OCI-LY3 (cell line): ENCODE measurements at regions not wholly inside any gene's neighbourhood (a gene's known extent, or its start where the extent isn't known, plus 50 kb on each side); places are given as distances from the start of the nearest gene placed in this dataset.

Experiments used
- H2AFZ ChIP-seq: fragments of 200-600, 300-600 bp; shearing (Covaris generic); 2 replicates; pipeline ENCODE4 v1.6.0; 2014; ENCODE audit warnings: antibody characterized with exemption, low read depth, low read length
- H3K27ac ChIP-seq: fragments of 200-600, 300-600 bp; sonication (generic); 2 replicates; pipeline ENCODE4 v1.5.1; 2014; ENCODE audit warnings: mild to moderate bottlenecking, low read length, moderate library complexity, mixed read lengths
- H3K27me3 ChIP-seq: fragments of 200-600, 300-600 bp; sonication (generic); 2 replicates; pipeline ENCODE4 v1.6.1; 2014; ENCODE audit warnings: low read depth, low read length, mixed read lengths
- H3K36me3 ChIP-seq: fragments of 200-600, 300-600 bp; sonication (generic); replicated peaks from 2 replicates; pipeline ENCODE3; 2014; ENCODE audit warnings: low read depth, low read length, mixed read lengths
- H3K4me1 ChIP-seq: fragments of 300-600, 200-600 bp; sonication (generic); 2 replicates; pipeline ENCODE4 v1.6.1; 2014; ENCODE audit warnings: low read length, mixed read lengths
- H3K4me2 ChIP-seq: fragments of 200-600, 300-600 bp; sonication (generic); 2 replicates; pipeline ENCODE4 v1.6.1; 2014; ENCODE audit warnings: low read length, mixed read lengths
- H3K4me3 ChIP-seq: fragments of 300-600, 200-600 bp; sonication (generic); 2 replicates; pipeline ENCODE4 v1.5.1; 2014; ENCODE audit warnings: antibody characterized with exemption, mild to moderate bottlenecking, low read length, moderate library complexity
- H3K79me2 ChIP-seq: fragments of 300-600, 200-600 bp; shearing (Covaris generic); 2 replicates; pipeline ENCODE4 v1.6.1; 2014; ENCODE audit warnings: mild to moderate bottlenecking, low read length, mixed read lengths
- H3K9ac ChIP-seq: fragments of 300-600, 200-600 bp; shearing (Covaris generic); 2 replicates; pipeline ENCODE4 v1.6.0; 2014; ENCODE audit warnings: mild to moderate bottlenecking, low read length, moderate library complexity
- H3K9me3 ChIP-seq: fragments of 200-600, 300-600 bp; shearing (Covaris generic); 2 replicates; pipeline ENCODE4 v1.6.1; 2014; ENCODE audit warnings: low read length, mixed read lengths; ENCODE audit not compliant: insufficient read depth
- H4K20me1 ChIP-seq: fragments of 200-600, 300-600 bp; sonication (generic); 2 replicates; pipeline ENCODE4 v1.6.1; 2016; ENCODE audit warnings: low read length, mixed read lengths; ENCODE audit not compliant: insufficient read depth
- EZH2phosphoT487 ChIP-seq: fragments of 200-600 bp; shearing (Covaris generic); IDR thresholded peaks from 2 replicates; pipeline ENCODE4 v1.6.1; 2018; ENCODE audit warnings: antibody characterized with exemption, mixed run types, low read depth
- TF ChIP-seq, protein P1 (sequence below): fragments of 200-600, 300-600 bp; sonication (generic); IDR thresholded peaks from 2 replicates; pipeline ENCODE4 v1.5.1; 2014; ENCODE audit warnings: antibody characterized with exemption, low read length, low read depth

- Histone ChIP-seq H2AFZ (no peak overlapping the region), H4K20me1 (no peaks in the 10 kb centered on the region), H3K9ac (no peak overlapping the region), H3K36me3 (no peaks in the 10 kb centered on the region), H3K9me3 (peaks cover 7% of the 10 kb centered on the region; the same call in 1 of the 2 replicates), H3K4me3 (no peak overlapping the region), H3K27me3 (no peaks in the 10 kb centered on the region), H3K79me2 (no peaks in the 10 kb centered on the region), H3K4me1 (no peaks in the 10 kb centered on the region), H3K4me2 (no peak overlapping the region), H3K27ac (no peak overlapping the region)
- TF ChIP-seq, protein P1, sequence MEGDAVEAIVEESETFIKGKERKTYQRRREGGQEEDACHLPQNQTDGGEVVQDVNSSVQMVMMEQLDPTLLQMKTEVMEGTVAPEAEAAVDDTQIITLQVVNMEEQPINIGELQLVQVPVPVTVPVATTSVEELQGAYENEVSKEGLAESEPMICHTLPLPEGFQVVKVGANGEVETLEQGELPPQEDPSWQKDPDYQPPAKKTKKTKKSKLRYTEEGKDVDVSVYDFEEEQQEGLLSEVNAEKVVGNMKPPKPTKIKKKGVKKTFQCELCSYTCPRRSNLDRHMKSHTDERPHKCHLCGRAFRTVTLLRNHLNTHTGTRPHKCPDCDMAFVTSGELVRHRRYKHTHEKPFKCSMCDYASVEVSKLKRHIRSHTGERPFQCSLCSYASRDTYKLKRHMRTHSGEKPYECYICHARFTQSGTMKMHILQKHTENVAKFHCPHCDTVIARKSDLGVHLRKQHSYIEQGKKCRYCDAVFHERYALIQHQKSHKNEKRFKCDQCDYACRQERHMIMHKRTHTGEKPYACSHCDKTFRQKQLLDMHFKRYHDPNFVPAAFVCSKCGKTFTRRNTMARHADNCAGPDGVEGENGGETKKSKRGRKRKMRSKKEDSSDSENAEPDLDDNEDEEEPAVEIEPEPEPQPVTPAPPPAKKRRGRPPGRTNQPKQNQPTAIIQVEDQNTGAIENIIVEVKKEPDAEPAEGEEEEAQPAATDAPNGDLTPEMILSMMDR = no peak
- TF ChIP-seq EZH2phosphoT487 = no peak
These were observed 165.1 kb upstream of the SLC30A5 start for GRCh38 chr5:68928617-68929302.

GRCh38 chr5:68930139-68930538, 163.7 kb upstream of the SLC30A5 start:
- peaks cover 7% of the 10 kb centered on the region; the same call in 1 of the 2 replicates for H3K9me3 ChIP-seq
- no peak overlapping the region for H3K4me2 ChIP-seq
- no peaks in the 10 kb centered on the region for H4K20me1 ChIP-seq
- no peaks in the 10 kb centered on the region for H3K36me3 ChIP-seq
- H3K4me1 ChIP-seq = no peaks in the 10 kb centered on the region
- no peak overlapping the region for H3K4me3 ChIP-seq
- H3K9ac ChIP-seq = no peak overlapping the region
- TF ChIP-seq, protein P1 = no peak
- H3K27me3 ChIP-seq = no peaks in the 10 kb centered on the region
- no peak overlapping the region for H2AFZ ChIP-seq
- no peak overlapping the region for H3K27ac ChIP-seq
- H3K79me2 ChIP-seq = no peaks in the 10 kb centered on the region

GRCh38 chr5:68932830-68933434, 160.9 kb upstream of the SLC30A5 start:
- H3K4me1 ChIP-seq = no peaks in the 10 kb centered on the region
- H3K27ac ChIP-seq = no peak overlapping the region
- H3K79me2 ChIP-seq = no peaks in the 10 kb centered on the region
- H2AFZ ChIP-seq = no peak overlapping the region
- peaks cover 7% of the 10 kb centered on the region; the same call in 1 of the 2 replicates for H3K9me3 ChIP-seq
- H3K36me3 ChIP-seq = no peaks in the 10 kb centered on the region
- TF ChIP-seq, protein P1 = no peak
- TF ChIP-seq EZH2phosphoT487 = no peak
- no peaks in the 10 kb centered on the region for H4K20me1 ChIP-seq
- H3K9ac ChIP-seq = no peak overlapping the region
- H3K4me2 ChIP-seq = no peak overlapping the region
- H3K4me3 ChIP-seq = no peak overlapping the region
- no peaks in the 10 kb centered on the region for H3K27me3 ChIP-seq

GRCh38 chr5:68942169-68942568, 151.6 kb upstream of the SLC30A5 start:
- Histone ChIP-seq H3K4me1 (no peaks in the 10 kb centered on the region), H3K4me3 (no peak overlapping the region), H3K36me3 (no peaks in the 10 kb centered on the region), H3K9ac (no peak overlapping the region), H2AFZ (no peak overlapping the region), H3K27ac (no peak overlapping the region), H4K20me1 (no peaks in the 10 kb centered on the region), H3K9me3 (no peaks in the 10 kb centered on the region), H3K27me3 (no peaks in the 10 kb centered on the region), H3K4me2 (no peak overlapping the region), H3K79me2 (no peaks in the 10 kb centered on the region)
- TF ChIP-seq EZH2phosphoT487 = no peak
- TF ChIP-seq, protein P1 = no peak
